Kidney epithelial cell (primary cell): ENCODE measurements at regions not wholly inside any gene's neighbourhood (a gene's known extent, or its start where the extent isn't known, plus 50 kb on each side); places are given as distances from the start of the nearest gene placed in this dataset.

Experiments used
- DNase-seq: peaks from one replicate; pipeline ENCODE4 v3.0.0-alpha.2; 2010; ENCODE audit warnings: low read depth
- H3K27me3 ChIP-seq: 2 replicates; pipeline ENCODE4 v1.6.0; 2011; ENCODE audit warnings: low read length; ENCODE audit not compliant: control insufficient read depth, insufficient read depth
- H3K36me3 ChIP-seq: 2 replicates; pipeline ENCODE4 v1.5.1; 2011; ENCODE audit warnings: low read length; ENCODE audit not compliant: control insufficient read depth, insufficient read depth
- H3K4me3 ChIP-seq: 2 replicates; pipeline ENCODE4 v1.5.1; 2011; ENCODE audit warnings: low read depth, mild to moderate bottlenecking, control low read depth, low read length
- TF ChIP-seq, protein P1 (sequence below): IDR thresholded peaks from 2 replicates; pipeline ENCODE4 v1.5.1; 2011; ENCODE audit warnings: mild to moderate bottlenecking, moderate library complexity, low read length, control low read depth, inconsistent platforms; ENCODE audit not compliant: insufficient read depth, poor library complexity, severe bottlenecking

DNA sequence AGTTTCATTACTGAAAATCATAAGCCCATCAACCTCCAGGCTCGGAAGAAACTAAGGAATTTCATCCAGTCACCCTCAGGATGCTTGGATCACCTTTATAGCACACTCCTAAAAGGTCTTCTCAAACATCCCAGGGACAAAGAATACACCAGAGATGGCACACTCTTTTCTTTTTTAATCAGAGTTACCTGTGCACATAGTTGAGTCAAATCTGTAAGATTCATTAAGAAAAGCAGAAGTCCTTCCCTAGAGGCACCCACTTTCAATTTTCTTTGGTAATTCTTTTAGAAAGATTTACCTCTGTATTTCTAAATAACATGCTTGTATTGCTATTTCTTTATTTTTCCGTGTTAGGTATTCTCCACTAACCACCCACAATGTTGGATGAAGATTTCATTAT is 50.6 kb upstream of the IL6 start:
- TF ChIP-seq, protein P1, sequence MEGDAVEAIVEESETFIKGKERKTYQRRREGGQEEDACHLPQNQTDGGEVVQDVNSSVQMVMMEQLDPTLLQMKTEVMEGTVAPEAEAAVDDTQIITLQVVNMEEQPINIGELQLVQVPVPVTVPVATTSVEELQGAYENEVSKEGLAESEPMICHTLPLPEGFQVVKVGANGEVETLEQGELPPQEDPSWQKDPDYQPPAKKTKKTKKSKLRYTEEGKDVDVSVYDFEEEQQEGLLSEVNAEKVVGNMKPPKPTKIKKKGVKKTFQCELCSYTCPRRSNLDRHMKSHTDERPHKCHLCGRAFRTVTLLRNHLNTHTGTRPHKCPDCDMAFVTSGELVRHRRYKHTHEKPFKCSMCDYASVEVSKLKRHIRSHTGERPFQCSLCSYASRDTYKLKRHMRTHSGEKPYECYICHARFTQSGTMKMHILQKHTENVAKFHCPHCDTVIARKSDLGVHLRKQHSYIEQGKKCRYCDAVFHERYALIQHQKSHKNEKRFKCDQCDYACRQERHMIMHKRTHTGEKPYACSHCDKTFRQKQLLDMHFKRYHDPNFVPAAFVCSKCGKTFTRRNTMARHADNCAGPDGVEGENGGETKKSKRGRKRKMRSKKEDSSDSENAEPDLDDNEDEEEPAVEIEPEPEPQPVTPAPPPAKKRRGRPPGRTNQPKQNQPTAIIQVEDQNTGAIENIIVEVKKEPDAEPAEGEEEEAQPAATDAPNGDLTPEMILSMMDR = no peak
- no peak for DNase-seq
- H3K36me3 ChIP-seq = no peaks in the 10 kb centered on the region
- no peaks in the 10 kb centered on the region for H3K27me3 ChIP-seq
- H3K4me3 ChIP-seq = no peak overlapping the region

DNA sequence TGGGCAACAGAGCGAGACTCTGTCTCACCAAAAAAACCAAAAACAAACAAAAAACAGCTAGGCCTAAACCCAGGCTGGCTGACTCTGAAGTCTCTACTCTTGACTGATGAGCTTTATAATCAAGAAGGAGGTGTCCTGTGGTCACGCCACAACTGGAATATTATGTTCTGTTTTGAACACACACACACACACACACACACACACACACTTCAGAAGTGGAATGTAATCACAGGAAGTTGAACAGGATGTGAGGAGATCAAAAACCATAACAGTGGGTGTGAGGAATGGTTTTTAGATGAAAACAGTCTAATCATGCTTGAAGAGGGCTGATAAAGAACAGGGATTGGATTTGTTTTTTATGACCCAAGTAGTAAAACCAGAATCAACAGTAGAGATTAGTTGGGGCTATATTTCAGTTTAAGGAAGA is 51.1 kb upstream of the IL6 start:
- Histone ChIP-seq H3K36me3 (no peaks in the 10 kb centered on the region), H3K27me3 (no peaks in the 10 kb centered on the region), H3K4me3 (no peak overlapping the region)
- DNase-seq = no peak
- TF ChIP-seq, protein P1 = no peak

DNA sequence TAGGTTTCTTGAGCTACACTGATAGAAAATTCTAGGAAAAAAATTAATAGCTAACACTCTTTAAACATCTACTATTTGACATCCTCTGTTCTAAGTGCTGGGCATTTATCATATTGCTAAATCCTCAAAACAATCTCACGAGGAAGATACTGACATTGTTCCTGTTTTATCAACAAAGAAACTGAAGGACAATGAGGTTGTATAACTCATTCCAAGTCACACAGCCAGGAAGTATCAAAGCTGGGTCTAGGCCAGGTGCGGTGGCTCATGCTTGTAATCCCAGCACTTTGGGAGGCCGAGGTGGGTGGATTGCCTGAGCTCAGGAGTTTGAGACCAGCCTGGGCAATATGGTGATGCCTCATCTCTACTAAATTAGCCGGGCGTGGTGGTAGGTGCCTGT is 51.6 kb upstream of the IL6 start:
- H3K4me3 ChIP-seq = no peak overlapping the region
- TF ChIP-seq, protein P1 = no peak
- DNase-seq = no peak

DNA sequence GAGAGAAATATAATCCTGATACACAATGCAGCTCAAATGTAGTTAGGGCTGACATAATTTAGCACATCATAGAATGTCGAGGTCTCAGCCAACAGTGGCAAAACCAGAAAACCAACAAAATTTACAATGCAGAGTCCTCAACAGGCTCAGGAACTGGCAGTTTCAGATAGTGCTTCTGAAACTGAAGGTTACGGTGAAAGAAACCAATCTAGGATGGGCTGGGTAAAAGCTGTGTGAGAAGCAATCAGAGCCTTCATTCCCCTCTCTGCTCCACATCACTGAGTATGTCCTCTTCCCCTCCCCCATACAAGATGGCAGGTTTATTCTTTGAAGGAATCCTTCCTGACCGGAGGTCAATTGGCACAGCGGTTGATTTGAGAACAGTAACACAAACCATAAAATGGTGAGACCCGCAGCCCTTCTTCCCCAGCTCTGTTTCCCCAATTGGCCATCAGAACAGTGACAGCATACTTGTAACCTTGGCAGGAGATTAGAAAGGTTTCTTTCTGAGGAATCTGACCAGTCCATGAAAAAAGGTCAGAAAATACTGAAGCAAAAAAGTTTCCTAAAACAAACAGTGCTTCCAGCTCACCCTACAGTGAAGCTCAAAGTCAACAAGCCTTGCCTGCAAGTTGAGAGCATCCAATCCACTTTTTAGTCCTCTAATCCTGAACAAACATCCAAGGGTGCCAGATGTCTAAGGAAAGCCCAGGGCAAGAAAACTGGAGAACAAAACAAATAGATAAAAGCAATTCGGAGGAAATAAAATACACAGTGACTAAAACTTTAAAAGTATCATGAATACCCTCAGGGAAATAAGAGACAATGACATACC is 53.9 kb upstream of the IL6 start:
- TF ChIP-seq, protein P1 = no peak
- DNase-seq = no peak
- Histone ChIP-seq H3K36me3 (no peaks in the 10 kb centered on the region), H3K4me3 (no peak overlapping the region), H3K27me3 (no peaks in the 10 kb centered on the region)

More for the DNA sequence above, 51.6 kb upstream of the IL6 start:
- H3K27me3 ChIP-seq = no peaks in the 10 kb centered on the region
- H3K36me3 ChIP-seq = no peaks in the 10 kb centered on the region

DNA sequence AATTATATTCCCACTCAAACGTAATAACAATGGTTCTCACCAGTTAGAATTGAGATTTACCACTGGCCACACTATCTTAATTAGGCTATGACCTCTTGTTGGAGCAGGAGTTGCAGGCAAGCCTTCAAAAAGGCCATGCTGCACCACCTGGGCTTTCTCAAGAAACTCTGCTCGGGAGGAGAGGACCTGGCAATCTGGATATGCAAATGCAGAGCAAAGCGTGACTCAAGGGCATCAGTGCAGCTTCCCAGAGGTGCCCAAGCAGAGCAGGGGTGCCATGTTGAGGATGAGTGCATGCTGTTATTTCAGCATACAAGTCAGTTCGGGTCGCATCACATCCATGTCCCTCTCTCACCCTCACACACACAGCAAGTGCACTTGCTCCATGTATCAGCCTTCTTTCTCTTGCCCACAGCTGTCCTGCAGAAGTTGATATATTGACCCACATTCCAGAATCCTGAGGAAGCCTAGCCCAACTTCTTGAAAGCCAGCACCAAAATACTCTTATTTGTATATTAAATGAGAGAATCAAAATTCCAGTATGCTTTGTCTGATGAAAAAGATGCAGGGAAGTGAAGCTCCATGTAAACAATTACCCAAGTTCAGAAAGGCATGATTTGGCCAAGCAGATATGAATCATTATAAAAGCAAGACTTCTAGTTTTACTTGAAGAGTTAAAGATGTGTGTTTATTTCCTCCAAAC is 55.7 kb upstream of the IL6 start:
- Histone ChIP-seq H3K36me3 (no peaks in the 10 kb centered on the region), H3K4me3 (no peak overlapping the region), H3K27me3 (no peaks in the 10 kb centered on the region)
- DNase-seq = no peak
- TF ChIP-seq, protein P1 = no peak
